HL-60/S4 (cell line): ENCODE measurements at regions not wholly inside any gene's neighbourhood (a gene's known extent, or its start where the extent isn't known, plus 50 kb on each side); places are given as distances from the start of the nearest gene placed in this dataset.

Experiments
- in situ Hi-C: fragments of 300-500 bp; cut with MboI; formaldehyde crosslinking; loops from 2 replicates; pipeline ENCODE4 v1.14.3; 2022; ENCODE audit warnings: low sequenced_read_pairs

DNA sequence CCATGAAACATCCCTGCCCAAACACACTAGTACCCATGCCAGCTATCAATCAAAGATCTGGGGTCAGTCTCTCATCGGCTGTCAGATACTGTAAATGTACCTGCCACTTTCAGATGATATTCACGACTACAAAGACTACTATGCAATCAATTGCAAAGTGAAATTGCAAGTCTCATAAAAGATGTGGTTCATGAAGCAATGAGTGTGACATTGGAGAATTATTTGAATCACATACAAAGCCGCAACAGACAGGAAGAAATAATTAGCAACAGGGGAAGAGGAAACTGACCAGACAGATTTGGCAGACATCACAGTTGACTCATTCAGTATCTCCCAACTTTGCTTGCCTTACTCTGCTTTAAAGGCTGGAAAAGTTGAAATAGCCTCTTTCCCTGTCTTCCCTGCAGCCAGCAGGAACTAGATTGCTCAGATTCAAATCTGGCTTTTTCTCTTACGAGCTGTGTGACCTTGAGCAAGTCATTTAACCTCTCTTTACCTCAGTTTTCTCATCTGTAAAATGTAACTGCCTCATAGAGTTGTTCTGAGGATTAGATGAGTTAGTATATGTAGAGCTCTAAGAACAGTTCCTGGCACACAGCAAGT lies 95.7 kb upstream of the C3orf80 start:
- in situ Hi-C loops: no loop called here

- in situ Hi-C loops: no loop called here
Observed at GRCh38 chr3:160130071-160130470, 95.2 kb upstream of the C3orf80 start.

GRCh38 chr3:160130950-160131349 lies 94.3 kb upstream of the C3orf80 start:
- in situ Hi-C loops: no loop called here

- in situ Hi-C loops: no loop called here
Observed at GRCh38 chr3:160132226-160132625, 93.0 kb upstream of the C3orf80 start.

- in situ Hi-C loops: no loop called here
Observed at GRCh38 chr3:160133757-160134156, 91.5 kb upstream of the C3orf80 start.

GRCh38 chr3:160134454-160134853 lies 90.8 kb upstream of the C3orf80 start:
- in situ Hi-C loops: no loop called here

- in situ Hi-C loops: no loop called here
Observed at GRCh38 chr3:160134964-160135363, 90.3 kb upstream of the C3orf80 start.

DNA sequence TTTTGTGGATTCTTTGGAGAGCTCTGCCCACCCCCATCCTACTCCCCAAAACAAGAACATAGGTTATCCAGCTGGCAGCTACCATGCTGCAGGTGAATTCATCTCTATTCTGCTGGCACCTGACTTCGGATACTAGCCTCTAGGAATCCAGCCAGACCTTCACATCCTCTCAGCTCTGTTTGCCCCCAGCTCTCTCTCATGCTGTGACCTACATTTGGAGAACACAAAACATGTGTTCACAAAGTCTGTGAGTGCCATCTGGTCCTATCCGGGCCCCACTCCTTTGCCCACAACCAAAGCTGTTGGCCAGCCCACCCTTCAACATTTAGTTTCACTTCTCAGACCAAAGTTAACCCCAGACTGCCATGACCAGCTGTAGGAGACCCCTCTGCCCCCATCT lies 89.4 kb upstream of the C3orf80 start:
- in situ Hi-C loops: no loop called here

DNA sequence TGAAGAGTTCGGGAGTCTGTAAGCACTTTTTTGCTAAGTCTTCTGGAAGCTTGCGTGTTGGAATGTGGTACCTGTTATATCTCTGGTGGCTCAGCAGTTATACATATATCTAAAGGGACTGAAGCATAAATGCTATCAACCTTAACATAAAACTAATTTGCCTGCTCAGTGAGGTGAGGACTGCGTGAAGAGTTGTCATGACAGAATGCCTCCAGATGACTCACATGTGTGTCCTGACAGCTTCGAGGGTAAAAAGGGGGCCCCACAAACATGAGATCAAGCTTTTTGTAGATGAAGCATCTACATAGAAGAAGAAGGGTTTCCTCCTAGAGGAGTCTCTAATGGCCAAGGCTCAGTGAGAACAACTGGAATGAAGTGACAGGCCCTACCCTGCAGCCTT lies 88.8 kb upstream of the C3orf80 start:
- in situ Hi-C loops: no loop called here

DNA sequence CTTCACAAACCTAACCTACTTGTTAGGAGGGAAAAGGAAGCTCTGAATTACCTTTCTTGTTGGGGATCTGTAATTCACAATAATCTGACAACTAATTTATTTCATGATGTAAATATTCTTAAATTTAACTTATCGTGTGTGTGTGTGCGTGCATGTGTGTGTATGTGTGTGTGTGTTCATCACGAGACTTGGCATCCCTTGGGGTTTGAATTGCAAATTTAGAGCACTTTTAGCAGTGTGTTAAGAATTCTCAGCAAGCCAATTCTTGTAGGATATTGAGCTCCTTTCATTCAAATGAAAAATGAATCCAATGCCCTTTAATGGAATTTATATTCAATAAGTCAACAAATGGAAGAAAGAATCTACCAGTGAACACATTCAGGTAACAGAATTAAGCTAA lies 85.9 kb upstream of the C3orf80 start:
- in situ Hi-C loops: no loop called here

GRCh38 chr3:160140756-160141155 lies 84.5 kb upstream of the C3orf80 start:
- in situ Hi-C loops: no loop called here

DNA sequence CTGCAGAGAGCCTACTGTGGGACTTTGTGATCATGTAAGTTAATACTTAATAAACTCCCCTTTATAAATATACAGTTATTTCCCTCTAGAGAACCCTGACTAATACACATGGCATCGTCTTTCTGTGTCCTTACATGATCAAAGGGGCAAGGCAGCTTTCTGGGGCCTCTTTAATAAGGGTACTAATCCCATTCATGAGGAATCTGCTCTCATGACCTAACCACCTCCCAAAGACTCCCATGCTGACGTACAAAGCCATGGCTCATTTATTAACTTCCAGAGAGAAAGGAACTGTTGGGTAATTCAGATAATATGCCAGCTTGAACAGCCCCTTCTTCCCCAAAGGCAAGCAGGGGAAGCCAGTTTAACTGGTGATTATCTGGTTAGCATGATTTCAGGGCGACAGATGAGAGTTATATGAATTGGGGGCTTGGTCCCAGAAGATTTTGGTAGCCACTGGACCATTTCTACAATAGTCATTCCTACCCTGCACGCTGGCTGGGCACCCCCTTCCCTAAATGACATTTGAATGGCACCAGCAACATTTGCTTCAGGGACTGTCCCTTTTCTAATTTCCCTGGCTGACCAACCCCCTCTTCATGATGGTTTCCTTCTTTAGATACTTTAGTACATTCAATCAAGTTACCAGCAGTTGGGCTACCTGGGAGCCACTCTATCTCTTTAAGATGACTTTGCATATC lies 83.6 kb upstream of the C3orf80 start:
- in situ Hi-C loops: no loop called here

DNA sequence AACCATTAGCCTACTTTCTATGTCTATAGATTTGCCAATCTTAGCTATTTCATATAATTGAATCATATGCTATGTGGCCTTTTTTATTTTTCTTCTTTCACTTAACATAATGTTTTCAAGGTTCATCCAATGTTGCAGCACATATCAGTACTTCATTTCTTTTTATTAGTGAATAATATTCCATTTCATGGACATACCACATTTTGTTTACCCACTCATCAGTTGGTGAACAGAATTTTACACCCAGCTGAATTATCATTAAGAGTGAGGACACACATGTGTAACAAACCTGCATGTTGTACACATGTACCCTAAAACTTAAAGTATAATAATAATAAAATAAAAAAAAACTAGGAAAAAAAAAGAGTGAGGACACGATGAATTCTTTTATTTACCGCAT lies 81.7 kb upstream of the C3orf80 start:
- in situ Hi-C loops: no loop called here

- in situ Hi-C loops: no loop called here
Observed at GRCh38 chr3:160150066-160150465, 75.2 kb upstream of the C3orf80 start.

GRCh38 chr3:160150525-160150924 lies 74.7 kb upstream of the C3orf80 start:
- in situ Hi-C loops: no loop called here

GRCh38 chr3:160152638-160153037 lies 72.6 kb upstream of the C3orf80 start:
- in situ Hi-C loops: no loop called here

DNA sequence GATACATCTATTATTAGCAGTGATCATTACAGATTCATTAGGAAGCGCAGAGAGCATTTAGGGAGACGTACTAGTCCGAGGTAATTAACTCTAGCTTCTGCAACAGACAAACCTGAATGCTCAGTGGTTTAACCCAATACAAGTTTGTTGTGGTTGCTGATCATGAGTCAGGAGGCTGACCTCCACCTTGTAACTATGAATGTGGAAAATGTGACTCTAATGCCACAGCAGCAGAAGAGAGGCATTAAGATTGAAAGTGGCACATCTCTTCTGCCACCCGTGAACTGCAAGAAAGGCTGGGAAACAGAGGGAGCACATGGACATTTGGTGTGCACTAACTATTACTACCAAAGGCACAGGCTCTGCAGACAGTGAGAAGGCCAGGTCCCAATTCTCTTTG lies 71.2 kb upstream of the C3orf80 start:
- in situ Hi-C loops: no loop called here

DNA sequence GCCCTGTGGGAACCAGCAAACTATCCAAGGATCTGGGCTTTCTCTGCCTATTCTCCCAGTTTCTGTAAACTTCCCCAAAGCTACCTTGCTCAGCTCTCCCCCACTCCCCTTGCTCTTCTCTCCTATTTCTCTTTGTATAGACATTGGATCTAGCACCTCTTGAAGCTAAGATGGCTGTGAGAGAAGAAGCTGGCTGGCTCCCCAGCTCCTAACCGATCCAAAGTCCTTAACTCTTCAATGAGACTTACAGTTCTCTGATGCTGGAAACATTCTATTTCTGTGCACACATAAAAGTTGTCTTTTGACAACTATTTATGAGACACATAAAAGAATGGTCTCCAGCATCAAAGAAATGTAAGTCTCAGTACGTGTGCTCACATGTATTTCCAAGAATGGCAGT lies 70.6 kb upstream of the C3orf80 start:
- in situ Hi-C loops: no loop called here

DNA sequence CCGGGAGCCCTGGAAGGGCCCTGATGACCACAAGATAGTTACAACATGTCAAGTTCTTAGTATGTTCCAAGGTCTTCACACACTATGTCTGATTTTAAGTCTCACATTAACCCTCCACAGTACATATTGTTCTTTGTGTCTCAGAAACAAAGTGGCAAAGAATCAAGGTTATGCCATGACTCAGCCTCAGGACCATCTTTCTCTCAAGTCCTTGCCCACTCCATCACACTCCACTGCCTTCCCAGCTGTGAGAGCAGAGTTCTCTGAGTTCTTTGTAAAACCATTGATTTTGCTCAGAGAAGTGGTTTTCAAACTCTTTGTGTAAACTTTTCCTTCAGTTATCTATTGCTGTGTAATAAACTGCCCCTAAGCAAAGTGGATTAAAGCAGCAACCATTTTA lies 67.9 kb upstream of the C3orf80 start:
- in situ Hi-C loops: no loop called here

- in situ Hi-C loops: no loop called here
Observed at GRCh38 chr3:160159341-160159740, 65.9 kb upstream of the C3orf80 start.

DNA sequence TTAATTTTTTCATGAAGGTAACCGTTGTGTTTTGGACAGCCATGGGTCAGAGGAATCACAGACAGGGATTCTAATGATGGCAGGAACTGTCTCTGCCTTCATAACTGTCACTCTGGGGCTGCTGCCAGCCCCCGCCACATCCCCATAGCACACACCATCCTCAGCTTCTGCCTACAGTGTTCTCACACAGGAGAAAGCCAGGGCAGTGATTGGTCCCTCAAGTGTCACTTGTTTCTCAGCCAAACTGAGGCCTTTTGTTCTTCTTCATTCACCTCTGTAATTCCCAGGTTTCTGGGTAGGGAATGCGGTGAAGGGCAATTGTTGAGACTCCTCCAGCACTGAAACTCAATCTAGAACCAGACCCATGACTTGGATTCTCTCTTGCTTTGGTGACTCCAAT lies 65.4 kb upstream of the C3orf80 start:
- in situ Hi-C loops: no loop called here

GRCh38 chr3:160161921-160162320 lies 63.3 kb upstream of the C3orf80 start:
- in situ Hi-C loops: no loop called here

DNA sequence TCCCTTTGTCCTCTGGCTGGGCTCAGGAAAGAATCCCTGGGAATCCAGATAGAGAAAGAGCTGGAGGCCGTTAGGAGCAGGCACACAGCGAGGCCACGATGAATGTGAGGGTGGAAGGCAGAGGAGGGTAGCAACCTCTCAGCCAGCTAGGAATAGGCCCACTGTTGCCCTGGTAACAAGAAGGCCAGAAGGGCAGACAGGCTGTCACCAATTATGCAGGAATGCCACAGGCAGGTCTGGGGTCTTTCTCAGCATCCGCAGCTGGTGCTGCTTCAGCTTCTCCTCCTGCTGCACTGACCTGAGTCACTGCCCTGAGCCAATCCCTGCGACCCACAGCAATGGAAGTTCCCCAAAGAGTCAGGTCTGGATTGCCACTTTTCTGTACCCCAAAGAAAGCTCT lies 62.8 kb upstream of the C3orf80 start:
- in situ Hi-C loops: no loop called here
